NCI-H2227 (cell line): ENCODE measurements at regions not wholly inside any gene's neighbourhood (a gene's known extent, or its start where the extent isn't known, plus 50 kb on each side); places are given as distances from the start of the nearest gene placed in this dataset.
"Not testable (repeated sequence)": the region's sequence is repeated elsewhere in the genome, so short reads cannot be mapped to it uniquely, and the experiment has no call there.

Source experiments
- DNase-seq: peaks from one replicate; lab custom pipeline; 2025; ENCODE audit not compliant: unreplicated experiment; lab: John Stamatoyannopoulos, UW

- no peak for DNase-seq
These were observed 179.7 kb downstream of the MREG start for GRCh38 chr2:215833531-215834162.

GRCh38 chr2:215832791-215833190 is 180.6 kb downstream of the MREG start:
- DNase-seq = no peak

GRCh38 chr2:215831296-215831913 is 181.9 kb downstream of the MREG start:
- DNase-seq = no peak

- DNase-seq = no peak
These were observed 183.0 kb downstream of the MREG start for GRCh38 chr2:215830304-215830703.

- DNase-seq = no peak
These were observed 184.1 kb downstream of the MREG start for GRCh38 chr2:215829261-215829660.

- peak; percentile 36 for DNase-seq
These were observed 184.7 kb downstream of the MREG start for GRCh38 chr2:215828528-215829184.

- DNase-seq = no peak
These were observed 186.4 kb downstream of the MREG start for GRCh38 chr2:215826838-215827441.

- no peak for DNase-seq
These were observed 187.0 kb downstream of the MREG start for GRCh38 chr2:215826376-215826775.

- DNase-seq = no peak
These were observed 187.6 kb downstream of the MREG start for GRCh38 chr2:215825707-215826106.

GRCh38 chr2:215821298-215821697 is 192.1 kb downstream of the MREG start:
- DNase-seq = not testable (repeated sequence)

- DNase-seq = not testable (repeated sequence)
These were observed 193.6 kb downstream of the MREG start for GRCh38 chr2:215819713-215820112.

GRCh38 chr2:215817046-215817445 is 196.3 kb downstream of the MREG start:
- no peak for DNase-seq

- DNase-seq = no peak
These were observed 196.9 kb downstream of the MREG start for GRCh38 chr2:215816424-215816823.

- DNase-seq = no peak
These were observed 197.4 kb downstream of the MREG start for GRCh38 chr2:215815960-215816359.

- no peak for DNase-seq
These were observed 200.4 kb downstream of the MREG start for GRCh38 chr2:215812966-215813365.

GRCh38 chr2:215811409-215812345 is 201.7 kb downstream of the MREG start:
- no peak for DNase-seq

GRCh38 chr2:215811003-215811402 is 202.3 kb downstream of the MREG start:
- DNase-seq = no peak

GRCh38 chr2:215808996-215809395 is 204.4 kb downstream of the MREG start:
- no peak for DNase-seq

- no peak for DNase-seq
These were observed 205.2 kb downstream of the MREG start for GRCh38 chr2:215808194-215808593.

GRCh38 chr2:215805493-215805892 is 207.9 kb downstream of the MREG start:
- no peak for DNase-seq

GRCh38 chr2:215803150-215803549 is 210.2 kb downstream of the MREG start:
- no peak for DNase-seq
